ENCODE measurements at regions not wholly inside any gene's neighbourhood (a gene's known extent, or its start where the extent isn't known, plus 50 kb on each side); places are given as distances from the start of the nearest gene placed in this dataset.

DNA sequence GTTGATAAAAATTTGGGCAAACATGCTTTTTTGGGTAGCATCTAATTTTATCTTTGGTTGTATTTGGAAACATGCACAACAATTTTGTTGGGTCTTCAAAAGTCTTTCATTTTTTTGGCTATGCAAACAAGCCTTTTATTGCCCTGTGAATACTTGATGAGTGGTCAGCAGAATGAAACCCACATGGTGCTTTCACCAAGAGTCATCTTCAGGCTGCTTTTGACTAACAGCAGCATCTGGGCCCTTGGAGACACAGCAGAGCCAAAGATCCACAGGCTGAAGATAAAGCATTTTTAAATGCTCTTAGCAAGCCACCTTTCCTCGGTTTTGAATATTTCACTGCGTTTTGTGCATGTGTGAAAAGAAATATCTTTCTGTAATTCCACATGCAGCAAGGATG, 154.9 kb downstream of the FGF9 start:
- Histone ChIP-seq H3K36me3 (ENCODE audit: insufficient read depth, low read length) (no peaks in the 10 kb centered on the region), H3K4me3 (ENCODE audit: low read length) (no peak overlapping the region), H2AFZ (ENCODE audit: low read depth, low read length) (no peak overlapping the region), H3K9me3 (ENCODE audit: low read length) (no peaks in the 10 kb centered on the region), H3K27me3 (ENCODE audit: insufficient read depth, low read length) (no peaks in the 10 kb centered on the region), H3K4me1 (ENCODE audit: insufficient read depth, low read length) (no peaks in the 10 kb centered on the region)

DNA sequence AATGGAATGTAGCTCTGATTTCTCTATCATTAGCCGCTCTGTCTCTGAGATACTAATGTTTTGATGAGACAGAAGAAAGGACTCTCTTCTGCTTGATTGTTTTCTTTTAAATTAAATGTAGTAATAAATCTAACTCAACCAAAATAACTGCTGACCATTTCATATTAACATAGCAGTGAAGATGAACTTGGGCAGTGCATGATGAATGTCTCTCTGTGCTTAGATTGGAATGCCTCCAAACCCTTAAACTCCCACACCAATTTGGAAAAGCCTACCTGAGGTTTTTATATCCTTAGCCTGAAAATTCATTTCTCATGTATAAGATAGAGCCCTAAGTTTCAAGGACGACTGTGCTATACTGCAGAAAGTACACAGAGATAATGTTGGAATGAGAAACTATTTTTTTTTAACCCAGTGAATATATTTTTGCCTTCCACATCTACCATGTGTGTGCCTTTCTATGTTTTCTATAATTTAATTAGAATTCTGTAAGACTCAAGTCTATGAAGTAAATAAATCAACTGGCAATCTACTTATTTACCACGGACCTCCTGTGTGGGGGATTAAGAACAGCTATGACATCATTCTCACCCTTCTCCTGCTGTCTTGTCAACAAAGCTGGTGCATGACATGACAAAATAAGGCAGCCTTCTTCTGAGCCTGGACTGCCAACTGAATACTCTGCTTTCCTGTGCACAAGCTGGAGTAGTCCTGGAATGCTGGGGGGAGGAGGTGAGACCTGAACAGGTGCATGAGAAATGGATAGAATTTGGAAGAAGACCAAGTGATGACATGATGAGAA, 155.5 kb downstream of the FGF9 start:
- H3K27me3 ChIP-seq (ENCODE audit: insufficient read depth, low read length): no peaks in the 10 kb centered on the region
- no peak overlapping the region for H2AFZ ChIP-seq (ENCODE audit: low read depth, low read length)
- H3K4me3 ChIP-seq (ENCODE audit: low read length): no peak overlapping the region
- H3K4me1 ChIP-seq (ENCODE audit: insufficient read depth, low read length): no peaks in the 10 kb centered on the region
- no peaks in the 10 kb centered on the region for H3K36me3 ChIP-seq (ENCODE audit: insufficient read depth, low read length)
- no peaks in the 10 kb centered on the region for H3K9me3 ChIP-seq (ENCODE audit: low read length)

DNA sequence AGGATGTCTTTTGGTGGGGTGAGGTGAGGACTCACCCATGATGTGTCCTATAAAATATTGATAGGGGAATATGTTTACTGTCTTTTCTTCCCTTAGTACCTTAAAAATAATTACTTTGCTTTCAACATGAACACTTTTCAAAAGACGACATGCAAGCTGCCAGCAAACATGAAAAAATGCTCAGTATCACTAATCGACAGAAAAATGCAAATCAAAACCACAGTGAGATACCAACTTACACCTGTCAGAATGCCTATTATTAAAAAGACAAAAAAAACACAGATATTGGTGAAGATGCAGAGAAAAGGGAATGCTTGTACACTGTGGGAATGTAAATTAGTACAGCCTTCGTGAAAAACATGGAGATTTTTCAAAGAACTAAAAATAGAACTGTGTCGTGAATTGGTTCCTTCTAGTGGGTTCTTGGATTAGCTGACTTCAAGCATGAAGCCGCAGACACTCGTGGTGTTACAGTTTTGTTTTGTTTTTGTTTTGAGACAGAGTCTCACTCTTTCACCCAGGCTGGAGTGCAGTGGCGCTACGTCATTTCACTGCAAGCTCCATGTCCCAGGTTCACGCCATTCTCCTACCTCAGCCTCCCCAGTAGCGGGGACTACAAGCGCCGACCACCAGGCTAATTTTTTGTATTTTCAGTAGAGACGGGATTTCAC, 160.9 kb downstream of the FGF9 start:
- Histone ChIP-seq H3K4me3 (ENCODE audit: low read length) (no peak overlapping the region), H2AFZ (ENCODE audit: low read depth, low read length) (no peak overlapping the region), H3K9me3 (ENCODE audit: low read length) (no peaks in the 10 kb centered on the region), H3K36me3 (ENCODE audit: insufficient read depth, low read length) (no peaks in the 10 kb centered on the region), H3K4me1 (ENCODE audit: insufficient read depth, low read length) (peaks cover under 1% of the 10 kb centered on the region), H3K27me3 (ENCODE audit: insufficient read depth, low read length) (no peaks in the 10 kb centered on the region)

DNA sequence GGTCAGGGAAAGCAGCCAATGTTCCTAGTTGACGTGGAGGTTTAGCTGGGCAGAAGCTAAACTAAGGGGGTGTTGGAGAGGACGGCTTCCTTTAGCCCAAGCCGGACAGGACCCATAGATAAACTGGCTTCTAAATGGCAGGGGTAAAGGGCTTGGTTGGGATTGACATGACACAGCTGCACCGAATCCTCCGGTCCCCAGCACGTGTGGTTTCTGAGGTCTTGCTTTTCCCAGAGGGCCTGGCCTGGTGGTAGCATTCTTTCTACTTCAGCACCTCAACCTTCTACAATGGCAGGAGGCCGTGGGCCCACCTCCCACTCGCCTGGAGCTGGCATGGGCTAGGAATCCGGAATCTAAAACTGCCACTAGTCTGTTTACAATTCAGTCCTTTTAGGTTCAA, 163.0 kb downstream of the FGF9 start:
- no peaks in the 10 kb centered on the region for H3K27me3 ChIP-seq (ENCODE audit: insufficient read depth, low read length)
- no peak overlapping the region for H2AFZ ChIP-seq (ENCODE audit: low read depth, low read length)
- H3K4me1 ChIP-seq (ENCODE audit: insufficient read depth, low read length): peaks cover 11% of the 10 kb centered on the region
- H3K4me3 ChIP-seq (ENCODE audit: low read length): no peak overlapping the region
- H3K36me3 ChIP-seq (ENCODE audit: insufficient read depth, low read length): no peaks in the 10 kb centered on the region
- no peaks in the 10 kb centered on the region for H3K9me3 ChIP-seq (ENCODE audit: low read length)

DNA sequence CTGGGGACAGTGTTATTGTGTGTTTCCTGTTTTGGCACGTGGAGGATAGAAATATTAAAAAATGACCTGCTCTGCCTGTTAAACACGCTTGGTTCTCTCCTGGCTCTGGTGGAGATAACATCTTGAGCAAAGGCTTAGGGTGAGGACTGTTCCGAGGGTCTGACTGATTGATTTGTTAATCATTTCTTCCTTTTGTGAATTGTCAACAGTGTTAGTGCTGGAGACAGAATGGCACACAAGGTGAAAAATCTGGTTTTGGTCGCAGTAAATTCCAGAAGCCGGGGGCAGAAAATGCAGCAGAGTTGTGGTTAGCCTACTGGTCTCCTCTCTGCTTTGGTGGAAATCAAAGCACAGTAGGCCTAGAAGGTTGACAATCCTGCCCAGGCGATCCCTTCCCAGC, 163.6 kb downstream of the FGF9 start:
- H3K4me1 ChIP-seq (ENCODE audit: insufficient read depth, low read length): peaks cover 11% of the 10 kb centered on the region
- no peak overlapping the region for H3K4me3 ChIP-seq (ENCODE audit: low read length)
- no peaks in the 10 kb centered on the region for H3K27me3 ChIP-seq (ENCODE audit: insufficient read depth, low read length)
- H3K36me3 ChIP-seq (ENCODE audit: insufficient read depth, low read length): no peaks in the 10 kb centered on the region
- no peak overlapping the region for H2AFZ ChIP-seq (ENCODE audit: low read depth, low read length)
- no peaks in the 10 kb centered on the region for H3K9me3 ChIP-seq (ENCODE audit: low read length)

DNA sequence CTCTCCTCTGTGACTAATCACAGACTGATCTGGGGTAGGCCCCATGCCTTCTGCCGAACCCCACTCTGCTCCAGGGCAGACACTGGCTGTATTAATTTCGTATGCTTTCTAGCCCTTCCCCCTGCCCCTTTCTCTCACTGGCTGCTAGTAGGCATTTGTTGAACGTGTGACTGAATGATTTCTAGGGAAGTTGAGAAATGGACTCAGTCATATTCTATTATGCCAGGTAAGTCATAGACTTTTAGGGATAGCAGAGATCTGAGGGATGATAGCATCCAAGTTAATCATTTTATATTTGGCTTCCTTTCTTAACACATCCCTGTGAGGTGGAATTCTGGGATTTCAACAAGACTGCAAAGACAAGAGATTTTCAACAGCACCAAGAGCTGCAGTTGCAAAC, 166.4 kb downstream of the FGF9 start:
- Histone ChIP-seq H3K36me3 (ENCODE audit: insufficient read depth, low read length) (no peaks in the 10 kb centered on the region), H3K9me3 (ENCODE audit: low read length) (no peaks in the 10 kb centered on the region), H3K4me3 (ENCODE audit: low read length) (no peak overlapping the region), H3K4me1 (ENCODE audit: insufficient read depth, low read length) (peaks cover 11% of the 10 kb centered on the region), H2AFZ (ENCODE audit: low read depth, low read length) (no peak overlapping the region), H3K27me3 (ENCODE audit: insufficient read depth, low read length) (no peaks in the 10 kb centered on the region)

DNA sequence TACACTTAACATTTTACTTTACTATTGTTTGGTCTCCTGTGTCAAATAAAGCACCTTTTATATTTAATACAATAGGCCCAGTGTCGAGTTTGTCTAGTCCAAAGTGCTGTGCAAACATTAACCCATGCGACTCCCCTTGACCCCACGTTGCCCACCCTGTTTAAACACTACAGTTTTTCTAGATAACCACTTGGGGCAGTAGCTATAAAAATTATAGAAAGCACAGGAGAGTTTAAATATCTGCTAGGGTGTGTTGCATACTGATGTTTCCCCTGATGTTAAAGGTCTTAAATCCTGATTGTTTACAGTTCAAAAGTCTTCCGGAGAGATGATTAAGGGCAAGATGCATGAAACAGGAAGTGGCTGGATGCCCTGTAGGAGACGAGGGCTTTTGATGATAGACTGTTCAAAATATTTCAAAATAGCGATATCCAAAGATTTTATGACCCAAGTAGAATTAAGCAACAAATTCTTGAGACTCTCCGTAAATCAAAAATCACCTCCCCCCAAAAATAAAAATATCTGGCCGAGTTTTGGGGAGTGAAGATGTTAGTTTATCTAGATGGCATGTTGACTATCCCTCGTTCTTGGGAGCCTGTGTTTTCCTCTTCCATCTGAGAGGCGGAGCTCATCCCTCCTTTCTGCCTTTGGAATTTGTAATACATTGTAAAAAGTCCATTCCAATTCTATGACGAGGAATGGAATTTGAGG, 167.1 kb downstream of the FGF9 start:
- no peak overlapping the region for H3K4me3 ChIP-seq (ENCODE audit: low read length)
- no peak overlapping the region for H2AFZ ChIP-seq (ENCODE audit: low read depth, low read length)
- H3K36me3 ChIP-seq (ENCODE audit: insufficient read depth, low read length): no peaks in the 10 kb centered on the region

DNA sequence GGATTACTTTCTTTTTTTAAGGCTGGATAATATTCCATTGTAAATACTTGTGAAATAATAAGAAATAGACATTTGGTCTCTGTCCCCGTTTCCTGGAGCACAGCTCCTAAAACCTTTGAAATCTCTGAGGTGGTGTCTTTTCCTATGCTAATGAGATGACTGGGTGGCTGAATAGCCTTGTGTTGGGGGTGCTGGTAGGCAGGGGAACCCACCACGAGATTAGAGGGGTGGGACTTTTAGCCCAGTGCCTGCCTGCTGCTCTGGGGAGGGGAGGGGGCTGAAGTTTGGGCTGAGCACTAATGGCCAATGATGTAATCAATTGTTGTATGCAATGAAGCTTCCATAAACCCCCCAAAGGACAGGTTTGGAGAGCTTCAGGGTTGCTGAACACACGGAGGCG, 175.7 kb downstream of the FGF9 start:
- H3K9me3 ChIP-seq (ENCODE audit: low read length): no peaks in the 10 kb centered on the region
- no peaks in the 10 kb centered on the region for H3K4me1 ChIP-seq (ENCODE audit: insufficient read depth, low read length)
- no peaks in the 10 kb centered on the region for H3K27me3 ChIP-seq (ENCODE audit: insufficient read depth, low read length)
- no peaks in the 10 kb centered on the region for H3K36me3 ChIP-seq (ENCODE audit: insufficient read depth, low read length)
- no peak overlapping the region for H2AFZ ChIP-seq (ENCODE audit: low read depth, low read length)
- H3K4me3 ChIP-seq (ENCODE audit: low read length): no peak overlapping the region

More for the DNA sequence above, 167.1 kb downstream of the FGF9 start:
- H3K9me3 ChIP-seq (ENCODE audit: low read length): no peaks in the 10 kb centered on the region
- peaks cover 11% of the 10 kb centered on the region for H3K4me1 ChIP-seq (ENCODE audit: insufficient read depth, low read length)
- H3K27me3 ChIP-seq (ENCODE audit: insufficient read depth, low read length): no peaks in the 10 kb centered on the region

DNA sequence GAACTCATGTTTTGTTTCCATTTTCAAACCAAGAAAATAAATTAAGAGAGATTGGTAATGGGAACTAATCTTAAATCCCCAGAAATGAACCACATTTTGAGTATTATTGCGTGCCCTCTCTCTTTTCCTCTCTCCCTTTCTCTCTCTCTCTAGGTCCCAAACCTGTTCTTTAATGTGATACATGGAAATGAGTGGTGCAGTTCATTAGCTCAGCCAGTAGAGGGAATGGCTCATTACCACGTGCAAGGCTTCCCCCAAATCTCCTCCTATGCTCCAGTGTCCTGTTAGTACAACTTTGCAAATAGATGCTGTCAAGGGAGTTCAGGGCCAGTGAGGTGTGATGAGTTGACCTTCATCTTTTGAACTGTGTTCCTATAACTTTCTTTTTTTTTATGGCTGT, 178.4 kb downstream of the FGF9 start:
- Histone ChIP-seq H3K4me1 (ENCODE audit: insufficient read depth, low read length) (no peaks in the 10 kb centered on the region), H3K36me3 (ENCODE audit: insufficient read depth, low read length) (no peaks in the 10 kb centered on the region), H3K9me3 (ENCODE audit: low read length) (no peaks in the 10 kb centered on the region), H3K27me3 (ENCODE audit: insufficient read depth, low read length) (no peaks in the 10 kb centered on the region), H2AFZ (ENCODE audit: low read depth, low read length) (no peak overlapping the region), H3K4me3 (ENCODE audit: low read length) (no peak overlapping the region)

DNA sequence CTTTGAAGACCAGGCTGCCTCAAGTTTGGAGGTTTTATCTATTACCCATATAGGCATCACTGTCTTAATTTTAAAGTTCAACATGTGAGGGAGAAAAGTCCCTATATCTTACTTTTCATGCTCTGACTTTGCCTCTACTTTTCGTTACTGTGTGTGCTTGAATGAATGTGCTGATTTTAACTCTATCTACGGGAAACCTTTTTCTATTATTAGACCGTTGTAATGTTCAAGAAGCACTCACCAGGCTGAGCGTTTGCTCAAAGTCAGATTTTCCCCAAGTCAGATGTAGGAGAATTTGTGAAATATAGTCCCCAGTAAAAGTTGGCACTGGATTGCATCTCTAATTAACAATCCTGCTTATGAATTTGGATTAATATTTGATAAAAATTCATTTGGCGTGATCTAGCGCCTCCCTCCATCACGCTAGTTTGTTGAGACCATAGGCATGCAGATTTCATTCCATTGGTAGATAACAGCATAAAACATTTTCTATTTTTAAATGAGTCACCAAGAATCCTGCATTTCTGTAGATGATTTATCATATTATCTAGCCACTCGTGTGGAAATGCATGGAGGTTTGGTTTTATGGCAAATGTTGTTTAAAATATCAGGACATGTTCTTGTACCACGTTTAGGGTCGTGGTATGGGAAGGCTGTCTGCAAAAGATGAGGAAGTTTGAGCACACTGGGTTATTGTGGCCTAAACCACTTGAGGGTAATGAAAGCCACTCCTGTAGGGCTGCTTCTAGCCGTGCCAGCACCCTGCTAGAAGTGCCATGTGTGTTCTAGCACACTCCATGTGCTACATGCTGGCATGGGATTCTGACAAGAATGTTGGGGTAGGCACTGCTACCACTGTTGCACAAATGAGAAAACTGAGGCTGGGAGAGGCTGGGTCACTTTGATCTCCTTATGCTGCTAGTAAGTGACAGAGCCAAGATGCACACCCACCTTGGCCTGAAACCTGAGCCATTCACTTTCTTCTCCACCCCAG, 179.4 kb downstream of the FGF9 start:
- Histone ChIP-seq H3K4me3 (ENCODE audit: low read length) (no peak overlapping the region), H3K4me1 (ENCODE audit: insufficient read depth, low read length) (no peaks in the 10 kb centered on the region), H3K27me3 (ENCODE audit: insufficient read depth, low read length) (no peaks in the 10 kb centered on the region), H3K36me3 (ENCODE audit: insufficient read depth, low read length) (no peaks in the 10 kb centered on the region), H3K9me3 (ENCODE audit: low read length) (no peaks in the 10 kb centered on the region), H2AFZ (ENCODE audit: low read depth, low read length) (no peak overlapping the region)

DNA sequence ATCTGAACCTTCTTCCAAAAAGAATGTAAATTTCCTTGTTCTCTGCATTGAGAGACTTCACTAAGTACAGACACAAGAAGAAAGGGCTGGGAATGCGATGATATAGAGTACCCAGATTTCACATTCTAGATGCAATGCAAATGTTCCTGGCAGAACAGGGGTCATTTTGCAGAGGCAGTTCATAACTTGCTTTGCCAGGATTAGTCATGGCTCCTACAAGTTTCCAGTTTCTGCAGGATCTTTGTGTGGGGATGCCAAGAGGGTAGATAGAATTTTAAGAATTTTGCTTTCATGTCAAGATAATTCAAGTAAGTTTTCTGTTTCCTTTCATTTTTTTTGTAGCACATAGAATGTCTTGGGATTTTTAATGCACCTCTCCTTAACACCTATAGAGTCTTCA, 181.2 kb downstream of the FGF9 start:
- H3K27me3 ChIP-seq (ENCODE audit: insufficient read depth, low read length): no peaks in the 10 kb centered on the region
- H3K36me3 ChIP-seq (ENCODE audit: insufficient read depth, low read length): no peaks in the 10 kb centered on the region
- H3K4me1 ChIP-seq (ENCODE audit: insufficient read depth, low read length): no peaks in the 10 kb centered on the region
- no peaks in the 10 kb centered on the region for H3K9me3 ChIP-seq (ENCODE audit: low read length)
- no peak overlapping the region for H3K4me3 ChIP-seq (ENCODE audit: low read length)
- H2AFZ ChIP-seq (ENCODE audit: low read depth, low read length): no peak overlapping the region

DNA sequence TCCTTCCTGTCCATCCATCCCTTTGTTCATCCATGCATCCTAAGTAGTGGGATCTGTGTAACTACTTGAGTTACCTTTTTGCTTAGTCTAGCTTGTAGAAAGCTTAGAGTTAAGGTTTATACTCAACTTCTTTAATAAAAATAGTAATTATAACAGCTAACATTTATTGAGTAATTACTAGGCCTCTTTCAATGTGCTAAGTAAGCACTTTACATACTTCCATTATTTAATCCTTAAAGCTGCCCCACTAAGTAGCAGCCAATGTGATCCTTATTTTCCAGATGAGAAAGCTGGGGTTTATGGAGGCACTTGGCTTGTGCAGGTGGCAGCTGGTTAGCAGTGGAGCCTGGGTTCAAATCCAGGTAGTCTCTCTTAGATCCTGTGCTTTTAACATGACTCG, 182.9 kb downstream of the FGF9 start:
- H3K36me3 ChIP-seq (ENCODE audit: insufficient read depth, low read length): no peaks in the 10 kb centered on the region
- no peaks in the 10 kb centered on the region for H3K9me3 ChIP-seq (ENCODE audit: low read length)
- H3K27me3 ChIP-seq (ENCODE audit: insufficient read depth, low read length): no peaks in the 10 kb centered on the region
- H2AFZ ChIP-seq (ENCODE audit: low read depth, low read length): no peak overlapping the region
- no peak overlapping the region for H3K4me3 ChIP-seq (ENCODE audit: low read length)
- H3K4me1 ChIP-seq (ENCODE audit: insufficient read depth, low read length): no peaks in the 10 kb centered on the region

All from neuron (in vitro differentiated cells).